ENCODE measurements at regions not wholly inside any gene's neighbourhood (a gene's known extent, or its start where the extent isn't known, plus 50 kb on each side); places are given as distances from the start of the nearest gene placed in this dataset.
"Not testable (repeated sequence)": the region's sequence is repeated elsewhere in the genome, so short reads cannot be mapped to it uniquely, and the experiment has no call there.

DNA sequence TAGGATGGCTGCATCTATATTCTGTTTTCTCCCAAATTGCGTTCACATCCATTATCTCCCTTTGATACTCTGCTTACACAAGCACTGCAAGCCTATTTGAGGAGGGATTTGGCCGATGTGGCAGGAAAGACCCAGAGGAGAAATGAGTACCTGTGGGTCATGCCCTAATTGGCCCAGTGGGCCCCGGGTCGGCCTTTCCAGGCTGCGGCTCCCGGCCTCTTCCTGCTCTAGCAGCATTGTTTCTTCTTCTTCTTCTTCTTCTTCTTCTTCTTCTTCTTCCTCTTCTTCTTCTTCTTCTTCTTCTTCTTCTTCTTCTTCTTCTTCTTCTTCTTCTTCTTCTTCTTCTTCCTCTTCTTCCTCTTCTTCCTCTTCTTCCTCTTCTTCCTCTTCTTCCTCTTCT is 275.1 kb downstream of the EN1 start:
- TF ChIP-seq, protein P1, sequence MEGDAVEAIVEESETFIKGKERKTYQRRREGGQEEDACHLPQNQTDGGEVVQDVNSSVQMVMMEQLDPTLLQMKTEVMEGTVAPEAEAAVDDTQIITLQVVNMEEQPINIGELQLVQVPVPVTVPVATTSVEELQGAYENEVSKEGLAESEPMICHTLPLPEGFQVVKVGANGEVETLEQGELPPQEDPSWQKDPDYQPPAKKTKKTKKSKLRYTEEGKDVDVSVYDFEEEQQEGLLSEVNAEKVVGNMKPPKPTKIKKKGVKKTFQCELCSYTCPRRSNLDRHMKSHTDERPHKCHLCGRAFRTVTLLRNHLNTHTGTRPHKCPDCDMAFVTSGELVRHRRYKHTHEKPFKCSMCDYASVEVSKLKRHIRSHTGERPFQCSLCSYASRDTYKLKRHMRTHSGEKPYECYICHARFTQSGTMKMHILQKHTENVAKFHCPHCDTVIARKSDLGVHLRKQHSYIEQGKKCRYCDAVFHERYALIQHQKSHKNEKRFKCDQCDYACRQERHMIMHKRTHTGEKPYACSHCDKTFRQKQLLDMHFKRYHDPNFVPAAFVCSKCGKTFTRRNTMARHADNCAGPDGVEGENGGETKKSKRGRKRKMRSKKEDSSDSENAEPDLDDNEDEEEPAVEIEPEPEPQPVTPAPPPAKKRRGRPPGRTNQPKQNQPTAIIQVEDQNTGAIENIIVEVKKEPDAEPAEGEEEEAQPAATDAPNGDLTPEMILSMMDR (conservative IDR thresholded peaks at IDR 0.05), result not testable (repeated sequence)
- not testable (repeated sequence) for TF ChIP-seq ZFX (IDR thresholded peaks at IDR 0.05)
